ENCODE measurements at regions not wholly inside any gene's neighbourhood (a gene's known extent, or its start where the extent isn't known, plus 50 kb on each side); places are given as distances from the start of the nearest gene placed in this dataset.
"Not testable (repeated sequence)": the region's sequence is repeated elsewhere in the genome, so short reads cannot be mapped to it uniquely, and the experiment has no call there.

- TF ChIP-seq CTCF (IDR thresholded peaks at IDR 0.05); ZFX (IDR thresholded peaks at IDR 0.05; ENCODE audit: borderline replicate concordance): not testable (repeated sequence)
Measured at GRCh38 chr2:111275854-111276171, 155.1 kb downstream of the BCL2L11 start.

Data from 22Rv1 (cell line).